ENCODE measurements at regions not wholly inside any gene's neighbourhood (a gene's known extent, or its start where the extent isn't known, plus 50 kb on each side); places are given as distances from the start of the nearest gene placed in this dataset.
A peak's percentile ranks its signal among the peaks of the same experiment; 100 is the strongest.

DNA sequence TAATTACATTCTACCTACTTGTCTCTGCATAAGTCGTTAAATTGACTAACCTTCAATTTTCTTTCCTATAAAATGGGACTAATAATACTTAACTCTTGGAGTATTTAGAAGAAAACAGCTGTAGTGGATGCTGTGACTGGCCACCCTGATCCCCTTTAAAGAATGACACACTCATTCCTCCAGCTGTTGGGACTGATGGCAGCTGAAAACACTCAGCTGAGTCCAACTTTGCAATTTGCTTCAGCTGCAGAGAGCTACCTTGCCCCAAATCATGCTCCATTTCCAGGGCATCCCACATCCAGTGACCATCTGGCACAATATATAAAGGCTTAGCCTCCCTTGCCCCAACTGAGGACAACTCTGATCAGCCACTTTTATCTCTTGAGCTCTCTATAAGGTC lies 89.1 kb downstream of the MID1IP1 start:
- no peak for DNase-seq

- DNase-seq, result no peak
Observed at GRCh38 chrX:38890963-38891362, 89.7 kb downstream of the MID1IP1 start.

DNA sequence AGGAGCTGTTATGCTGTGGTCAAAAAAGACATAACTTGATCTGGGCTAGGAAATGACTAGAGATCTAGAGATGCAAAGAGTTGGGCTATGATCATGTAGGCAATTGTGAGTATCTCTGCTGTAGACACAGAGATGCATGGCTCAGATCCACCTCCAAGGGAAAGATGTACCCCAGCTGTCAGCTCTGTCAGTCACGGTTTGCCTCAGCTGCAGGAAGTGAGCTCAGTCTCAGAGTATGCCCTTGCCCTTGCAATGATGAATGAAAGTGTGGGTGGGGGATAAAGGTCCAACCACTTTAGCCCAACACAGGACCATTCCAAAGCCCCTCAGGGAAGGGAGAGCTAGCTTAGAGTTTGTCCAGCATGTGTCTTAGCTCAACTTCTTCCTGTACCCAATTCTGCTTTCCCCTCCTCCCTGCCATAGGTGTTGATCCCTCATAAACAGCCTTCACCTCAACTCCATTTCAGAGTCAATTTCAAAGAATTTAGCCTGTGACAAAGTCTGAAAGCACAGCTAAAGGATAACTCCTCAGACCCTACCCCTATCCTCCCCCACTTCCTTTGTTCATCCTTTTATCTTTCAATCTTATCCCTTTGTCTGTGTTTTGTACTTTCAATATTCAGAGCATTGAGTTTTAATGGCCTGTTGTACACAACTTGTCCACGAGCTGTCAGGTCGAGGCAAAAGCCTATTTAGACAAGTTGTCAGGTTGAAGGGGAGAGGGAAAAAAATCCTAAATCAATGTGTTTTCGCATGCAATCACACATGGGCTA lies 90.6 kb downstream of the MID1IP1 start:
- DNase-seq, result no peak

- no peak for DNase-seq
Observed at GRCh38 chrX:38893441-38893840, 92.2 kb downstream of the MID1IP1 start.

- no peak for DNase-seq
Observed at GRCh38 chrX:38895775-38896174, 94.5 kb downstream of the MID1IP1 start.

DNA sequence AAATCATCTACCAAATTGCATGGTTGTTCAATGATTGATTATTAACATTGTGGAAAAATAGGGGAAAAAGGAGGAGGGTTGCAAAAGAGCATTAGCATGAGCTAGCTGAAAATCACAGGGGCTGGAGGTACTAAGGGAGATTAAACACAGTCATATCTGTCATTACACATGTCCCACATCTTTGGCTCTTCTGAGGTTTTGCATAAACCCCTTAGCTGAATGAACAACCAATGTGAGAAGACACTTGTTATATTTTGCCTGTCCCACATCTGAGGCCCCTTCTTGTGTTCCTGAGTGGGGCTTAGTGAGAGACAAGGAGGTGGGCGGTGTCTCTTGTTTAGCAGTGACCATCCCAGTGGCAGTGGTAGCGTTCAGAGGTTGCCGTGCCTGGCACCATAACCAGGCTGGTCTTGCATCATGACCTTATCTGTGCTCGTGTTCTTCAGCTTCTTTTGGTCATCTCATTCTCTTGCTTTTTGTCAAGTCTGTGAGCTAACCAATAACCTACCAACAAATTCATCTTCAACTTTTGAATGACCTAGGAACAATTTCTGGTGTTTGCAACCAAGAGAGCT lies 95.6 kb downstream of the MID1IP1 start:
- no peak for DNase-seq

DNA sequence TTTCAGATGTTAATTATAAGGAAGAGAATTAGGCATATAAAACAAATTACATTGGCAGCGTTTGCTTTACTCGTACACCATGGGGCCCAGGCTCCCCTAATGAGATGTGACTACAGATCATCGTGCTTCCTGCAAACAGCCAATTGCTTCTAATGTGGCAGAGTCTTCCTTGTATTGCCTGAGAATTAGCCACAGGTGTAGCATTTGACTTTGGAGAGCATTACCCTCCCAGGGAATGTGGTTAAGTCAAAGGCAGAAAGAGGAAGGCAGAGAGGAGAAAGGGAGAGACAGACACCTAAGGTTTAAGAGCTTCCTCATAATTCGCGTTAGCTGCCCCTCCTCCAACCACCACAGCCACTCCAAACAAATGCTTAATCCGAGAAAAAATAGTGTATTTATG lies 97.0 kb downstream of the MID1IP1 start:
- no peak for DNase-seq

DNA sequence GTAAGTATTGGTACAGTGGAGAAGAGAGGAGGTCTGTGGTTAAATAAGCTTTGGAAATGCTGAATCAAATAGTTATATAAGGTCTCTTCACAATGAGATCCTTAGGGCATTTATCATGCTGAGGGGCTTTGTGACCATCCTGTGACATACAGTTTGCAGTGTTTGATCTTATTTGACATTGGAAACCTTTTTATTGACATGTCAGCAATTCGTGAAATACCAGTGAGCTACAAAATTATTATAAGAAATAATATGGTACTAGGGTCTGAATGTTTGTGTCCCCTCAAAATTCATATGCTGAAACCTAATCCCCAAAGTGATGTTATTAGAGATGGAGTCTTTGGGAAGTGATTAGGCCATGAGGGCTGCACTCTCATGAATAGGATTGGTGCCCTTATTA lies 98.4 kb downstream of the MID1IP1 start:
- no peak for DNase-seq

DNA sequence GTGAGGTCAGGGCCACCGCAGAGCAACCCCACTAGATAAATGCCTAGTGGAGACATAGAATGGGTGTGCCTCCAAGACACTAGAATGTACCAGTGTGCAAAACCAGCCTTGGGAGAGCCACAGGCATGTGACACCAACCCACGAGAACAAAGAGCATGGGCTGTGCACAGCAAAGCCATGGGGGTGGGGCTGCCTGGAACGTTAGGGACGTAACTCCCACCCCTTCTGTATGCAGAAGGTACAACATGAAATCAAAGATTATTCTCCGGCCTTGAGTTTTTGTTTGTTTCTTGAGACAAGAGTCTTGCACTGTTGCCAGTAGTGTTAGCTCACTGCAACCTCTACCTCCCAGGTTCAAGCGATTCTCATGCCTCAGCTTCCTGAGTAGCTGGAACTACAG lies 99.5 kb downstream of the MID1IP1 start:
- no peak for DNase-seq

DNA sequence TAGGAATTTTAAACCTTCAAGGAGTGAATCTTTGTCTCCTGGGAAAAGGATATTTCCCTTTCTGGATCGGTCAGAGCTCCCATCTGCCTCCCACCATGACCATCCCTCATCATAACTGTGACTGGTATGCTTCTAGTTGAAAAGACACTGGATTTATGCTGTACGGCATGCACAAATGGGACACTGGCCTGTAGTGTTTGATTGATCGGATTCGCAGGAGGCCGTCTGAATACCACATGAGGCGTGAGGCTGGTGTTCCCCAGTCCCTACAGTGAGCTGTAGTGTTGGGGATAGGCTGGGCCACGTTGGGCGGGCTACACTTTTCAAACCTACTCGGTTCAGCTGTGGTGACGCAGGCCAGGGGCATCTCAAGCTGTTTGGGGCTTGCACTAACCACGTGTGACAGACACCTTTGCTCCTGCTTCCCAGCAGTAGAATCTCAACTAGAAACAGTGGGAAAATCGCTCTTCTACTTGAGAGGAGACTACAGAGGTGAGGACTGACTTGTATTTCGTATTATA lies 101.8 kb downstream of the MID1IP1 start:
- no peak for DNase-seq

GRCh38 chrX:38916801-38917200 lies 115.5 kb downstream of the MID1IP1 start:
- DNase-seq, result no peak

GRCh38 chrX:38917954-38918353 lies 116.7 kb downstream of the MID1IP1 start:
- no peak for DNase-seq

- DNase-seq, result no peak
Observed at GRCh38 chrX:38919202-38919601, 117.9 kb downstream of the MID1IP1 start.

DNA sequence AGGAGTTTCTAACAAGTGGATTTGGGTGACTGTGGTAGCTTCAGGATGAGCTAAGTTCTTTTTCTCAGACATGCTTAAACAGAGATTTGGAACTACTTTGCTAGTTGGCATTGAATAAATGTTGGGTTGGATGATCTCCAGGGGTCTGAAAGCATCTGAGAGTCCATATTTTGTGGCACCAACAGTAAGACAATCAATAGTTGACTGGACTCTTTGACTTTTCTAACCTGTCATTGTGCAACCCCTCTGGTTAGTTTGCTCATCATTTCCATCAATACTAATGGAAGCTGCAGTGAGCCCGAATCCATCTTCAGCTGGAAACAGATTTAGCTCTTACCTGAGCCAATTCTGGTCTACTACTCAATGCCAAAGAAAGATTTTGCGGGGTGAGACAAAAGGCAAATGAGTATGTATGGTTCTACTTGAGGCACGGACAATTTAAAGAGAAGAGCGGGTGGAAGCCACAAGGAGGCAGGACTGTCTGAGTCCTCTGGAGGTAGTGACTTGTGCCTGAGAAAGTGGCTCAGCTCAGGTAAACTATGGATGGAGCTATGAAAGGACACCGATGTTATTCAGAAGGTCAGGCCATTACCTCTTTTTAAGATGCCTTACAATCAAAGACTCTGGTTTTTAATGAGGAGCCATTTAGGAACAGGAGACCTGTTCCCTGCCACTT lies 118.7 kb downstream of the MID1IP1 start:
- DNase-seq, result no peak

GRCh38 chrX:38923451-38923969 lies 122.3 kb downstream of the MID1IP1 start:
- no peak for DNase-seq

DNA sequence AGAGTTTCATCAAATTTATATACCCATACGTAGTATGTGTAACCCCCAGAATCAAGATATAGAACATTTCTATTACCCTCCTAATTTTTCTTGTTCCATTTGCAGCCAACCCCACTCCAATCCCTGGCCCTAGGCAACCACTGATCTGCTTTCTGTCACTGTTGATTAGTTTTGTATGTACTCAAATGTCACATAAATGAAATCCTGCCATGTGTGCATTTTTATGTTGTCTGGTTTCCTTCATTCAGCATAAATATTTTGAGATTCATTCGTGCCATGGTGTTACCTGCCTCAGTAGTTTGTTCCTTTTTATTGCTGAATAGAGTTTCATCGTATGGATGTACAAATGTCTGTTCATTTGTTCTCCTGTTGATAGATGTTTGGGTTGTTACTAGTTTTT lies 126.3 kb downstream of the MID1IP1 start:
- no peak for DNase-seq

DNA sequence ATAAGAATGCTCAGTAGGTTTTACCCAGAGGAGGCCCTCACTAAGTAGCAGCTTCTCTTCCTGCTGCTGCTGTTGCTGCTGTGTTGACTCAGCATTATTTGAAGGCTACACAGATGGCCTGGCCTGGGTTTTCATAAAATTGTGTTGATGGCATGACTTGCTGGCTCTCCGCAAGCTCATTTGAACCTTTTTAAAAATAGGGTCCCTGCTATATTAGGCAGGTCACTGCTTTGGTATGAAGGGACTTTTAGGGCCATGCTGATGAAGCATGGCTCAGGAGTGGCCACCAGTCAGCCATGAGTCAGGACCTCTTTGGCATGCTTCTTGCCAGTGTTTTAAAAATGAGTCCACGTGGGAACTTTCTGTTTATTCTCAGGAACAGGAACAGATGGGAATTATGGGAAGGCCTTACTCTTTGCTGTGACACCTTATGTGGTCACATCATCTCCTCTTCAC lies 128.7 kb downstream of the MID1IP1 start:
- no peak for DNase-seq

- DNase-seq, result no peak
Observed at GRCh38 chrX:38930474-38930873, 129.2 kb downstream of the MID1IP1 start.

DNA sequence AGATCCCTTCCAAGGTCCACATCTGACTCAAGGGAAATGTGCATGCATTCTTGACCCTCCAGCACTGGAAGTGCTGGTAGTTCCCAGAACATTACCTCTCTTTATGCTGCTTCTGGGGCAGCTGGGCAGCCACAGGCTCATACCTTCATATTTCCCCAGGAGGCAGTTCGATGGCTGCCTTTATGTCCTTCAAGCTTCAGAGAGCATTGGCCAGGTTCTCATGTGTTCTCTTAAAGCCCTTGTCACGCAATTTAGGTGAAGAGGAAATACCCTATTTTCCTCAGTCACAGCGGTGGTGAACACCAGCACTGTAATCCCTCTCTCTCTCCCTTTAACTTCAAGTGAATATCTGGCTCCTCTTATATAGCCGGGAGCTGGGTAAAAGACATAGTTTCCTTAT lies 134.3 kb downstream of the MID1IP1 start:
- no peak for DNase-seq

GRCh38 chrX:38937400-38937799 lies 136.1 kb downstream of the MID1IP1 start:
- peak; percentile 37 for DNase-seq

- DNase-seq, result no peak
Observed at GRCh38 chrX:38937926-38938325, 136.7 kb downstream of the MID1IP1 start.

DNA sequence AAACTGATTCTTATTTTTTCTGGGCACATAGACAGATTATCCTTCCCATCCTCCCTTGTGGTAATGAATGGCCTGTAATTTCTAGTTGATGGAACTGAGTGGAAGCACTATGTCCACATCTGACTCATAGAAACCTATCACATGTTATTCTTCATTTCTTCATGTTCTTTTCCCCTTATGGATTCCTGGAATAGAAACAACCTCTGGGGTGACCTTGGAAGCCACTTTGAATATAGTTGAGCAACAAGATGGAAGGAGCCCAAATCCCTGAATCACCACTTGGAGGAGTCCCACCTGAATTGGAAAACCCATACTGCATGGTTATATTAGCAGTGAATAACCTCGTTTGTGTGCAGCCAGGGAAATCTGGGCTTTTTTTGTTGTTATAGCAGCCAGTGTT lies 137.8 kb downstream of the MID1IP1 start:
- DNase-seq, result no peak

DNA sequence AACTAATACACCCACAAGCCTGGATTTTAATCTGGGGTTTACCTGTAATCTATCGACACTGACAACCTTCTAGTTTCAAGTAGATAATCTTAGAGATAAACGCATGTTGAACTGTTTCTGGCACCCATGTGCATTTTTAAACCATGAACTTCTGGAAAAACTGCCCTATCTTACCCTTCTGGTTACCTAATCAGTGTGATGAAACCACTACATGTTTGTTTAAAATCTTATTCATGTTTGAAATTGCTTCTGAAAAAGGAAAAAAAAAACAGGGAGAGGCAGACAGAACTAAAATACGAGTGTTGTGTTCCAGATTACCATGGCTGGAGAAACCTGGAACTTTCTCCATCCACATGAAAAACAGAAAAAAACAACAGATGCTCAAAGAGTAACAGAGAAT lies 139.3 kb downstream of the MID1IP1 start:
- no peak for DNase-seq

DNA sequence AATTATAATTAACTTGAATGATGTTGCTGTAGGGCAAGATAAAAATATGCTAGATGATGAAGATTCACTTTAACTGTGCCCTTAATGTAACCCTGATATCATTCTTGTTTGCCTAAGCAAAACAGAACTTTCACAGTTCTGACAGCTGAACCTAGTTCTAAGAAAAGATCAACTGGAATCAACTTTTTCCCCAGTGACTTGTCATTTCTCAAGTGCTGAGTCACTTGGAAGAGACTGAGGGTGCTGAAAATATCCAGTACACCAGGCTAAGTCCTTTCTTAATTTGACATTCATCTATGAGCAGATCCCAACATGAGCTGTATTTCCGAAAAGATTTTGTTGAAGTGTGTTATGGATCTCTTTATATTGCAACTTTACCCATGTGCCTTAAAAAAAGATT lies 140.4 kb downstream of the MID1IP1 start:
- no peak for DNase-seq

Data from NCI-H446 treated with DMSO at 0.1 percent for 48 hours (cell line).